GM19395 (cell line): ENCODE measurements at regions not wholly inside any gene's neighbourhood (a gene's known extent, or its start where the extent isn't known, plus 50 kb on each side); places are given as distances from the start of the nearest gene placed in this dataset.

Experiments
- ATAC-seq: cut with Tn5 transposase; IDR thresholded peaks from one replicate; pipeline ENCODE4 v1.9.1; 2021; ENCODE audit warnings: mild to moderate bottlenecking, moderate library complexity; ENCODE audit not compliant: unreplicated experiment

GRCh38 chr5:26681861-26682260 lies 356.5 kb downstream of the CDH9 start:
- ATAC-seq, result no peak

GRCh38 chr5:26674846-26675245 lies 363.5 kb downstream of the CDH9 start:
- no peak for ATAC-seq

DNA sequence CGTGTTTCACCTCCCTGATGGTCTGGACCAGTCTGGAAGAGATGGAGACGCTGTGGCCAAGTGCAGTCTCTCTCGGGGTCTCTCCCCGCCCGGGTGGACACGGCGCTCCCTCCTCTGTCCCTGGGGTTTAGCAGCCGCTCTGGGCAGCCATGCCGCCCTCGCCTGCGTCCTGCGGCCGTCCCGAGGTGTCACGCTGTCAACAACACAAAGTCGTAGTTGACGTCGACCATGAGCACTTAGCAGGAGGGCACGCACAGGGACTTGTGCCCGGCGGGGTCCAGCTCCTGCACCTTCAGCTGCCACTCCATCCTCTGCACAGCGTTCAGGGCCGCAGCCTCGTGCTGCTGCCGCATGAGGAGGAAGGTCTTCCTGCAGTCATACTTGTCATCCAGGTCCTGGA lies 368.9 kb downstream of the CDH9 start:
- ATAC-seq, result no peak

- ATAC-seq, result no peak
Observed at GRCh38 chr5:26669031-26669430, 369.4 kb downstream of the CDH9 start.

- ATAC-seq, result no peak
Observed at GRCh38 chr5:26666371-26666770, 372.0 kb downstream of the CDH9 start.

DNA sequence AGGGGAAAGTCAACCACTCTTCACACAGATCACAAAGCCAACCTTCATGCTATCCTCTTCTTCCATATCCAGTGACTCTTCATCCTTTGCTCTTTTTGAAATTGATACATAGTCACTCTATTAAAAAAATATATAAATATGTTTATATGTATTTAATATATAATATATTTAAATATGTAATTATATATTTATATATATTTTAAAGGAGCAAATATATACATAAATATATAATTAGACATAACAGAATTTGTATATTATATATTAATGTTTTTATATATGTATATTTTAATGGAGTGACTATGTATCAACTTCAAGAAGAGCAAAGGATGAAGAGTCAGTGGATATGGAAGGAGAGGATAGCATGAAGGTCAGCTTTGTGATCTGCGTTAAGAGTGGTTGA lies 374.9 kb downstream of the CDH9 start:
- no peak for ATAC-seq

GRCh38 chr5:26662806-26663360 lies 375.5 kb downstream of the CDH9 start:
- ATAC-seq, result no peak

DNA sequence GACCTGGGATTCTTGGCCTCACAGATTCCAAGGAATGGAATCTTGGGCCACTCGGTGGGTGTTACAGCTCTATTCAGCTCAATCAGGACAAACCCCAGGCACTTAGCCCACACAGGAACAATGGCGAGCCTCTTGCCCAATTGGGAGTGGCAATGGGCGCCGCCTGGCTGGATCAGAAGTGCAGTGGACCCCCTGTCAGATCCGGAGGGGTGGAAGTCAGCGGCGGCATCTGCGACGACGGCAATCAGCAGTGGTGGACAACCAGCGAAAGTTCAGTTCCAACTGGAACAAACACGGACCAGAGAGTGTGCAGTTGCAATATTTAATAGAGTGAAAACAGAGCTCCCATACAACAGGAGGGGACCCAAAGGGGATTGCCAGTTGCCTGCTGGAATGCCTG lies 378.3 kb downstream of the CDH9 start:
- ATAC-seq, result no peak

- no peak for ATAC-seq
Observed at GRCh38 chr5:26649000-26649399, 389.4 kb downstream of the CDH9 start.

GRCh38 chr5:26647781-26648180 lies 390.6 kb downstream of the CDH9 start:
- ATAC-seq, result no peak

- ATAC-seq, result no peak
Observed at GRCh38 chr5:26645659-26646058, 392.7 kb downstream of the CDH9 start.

DNA sequence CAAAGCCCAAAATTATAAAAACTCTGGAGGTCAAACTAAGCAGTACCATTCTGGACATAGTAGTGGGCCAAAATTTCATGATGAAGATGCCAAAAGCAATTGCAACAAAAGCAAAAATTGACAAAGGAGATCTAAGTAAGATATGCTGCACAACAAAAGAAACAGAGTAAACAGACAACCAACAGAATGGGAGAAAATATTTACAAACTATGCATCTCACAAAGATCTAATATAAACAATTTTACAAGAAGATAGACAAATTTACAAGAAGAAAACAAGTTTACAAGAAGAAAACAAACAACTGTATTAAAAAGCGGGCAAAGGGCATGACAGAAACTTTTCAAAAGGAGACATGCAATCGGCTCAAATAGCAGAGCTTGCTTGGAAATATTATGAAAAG lies 396.9 kb downstream of the CDH9 start:
- no peak for ATAC-seq

DNA sequence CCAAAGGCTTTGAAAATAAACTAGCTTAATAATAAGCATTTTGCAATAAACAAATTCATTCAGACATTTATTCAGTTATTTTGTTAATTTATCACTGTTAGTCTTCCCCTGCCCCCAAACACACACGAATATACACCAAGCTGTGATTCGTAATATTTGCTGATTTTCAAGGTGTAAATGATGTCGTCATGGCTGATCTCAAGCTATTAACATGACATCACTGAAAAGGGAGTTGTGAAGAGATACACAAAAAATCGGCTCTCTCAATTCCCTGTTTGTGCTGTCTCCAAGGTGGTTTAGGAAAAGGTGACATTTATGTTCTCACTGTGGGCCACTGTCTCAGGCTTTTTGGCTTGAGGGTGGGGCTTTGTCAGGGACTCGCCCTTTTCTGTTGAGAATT lies 413.3 kb downstream of the CDH9 start:
- no peak for ATAC-seq

GRCh38 chr5:26622947-26623346 lies 415.4 kb downstream of the CDH9 start:
- ATAC-seq, result no peak

DNA sequence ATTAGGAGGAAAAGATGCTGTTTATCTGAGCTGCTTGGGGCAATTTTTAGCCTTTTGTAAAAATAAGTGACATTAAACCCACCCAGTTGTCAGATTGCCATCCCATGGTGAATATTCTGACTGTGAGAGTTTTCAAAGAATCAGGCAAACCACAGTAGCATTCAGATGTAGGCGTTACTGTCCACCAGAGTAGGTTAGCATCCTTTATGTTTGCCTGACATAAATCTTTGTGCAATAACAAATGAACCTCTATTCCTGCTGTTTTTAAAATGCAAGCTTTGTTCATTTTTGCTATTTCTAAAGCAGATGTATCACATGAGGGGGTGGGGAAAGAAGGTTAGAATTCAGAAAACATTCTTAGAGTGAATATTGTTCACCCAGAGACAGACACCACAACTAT lies 427.8 kb downstream of the CDH9 start:
- ATAC-seq, result no peak

- ATAC-seq, result no peak
Observed at GRCh38 chr5:26601563-26601962, 436.8 kb downstream of the CDH9 start.

- ATAC-seq, result no peak
Observed at GRCh38 chr5:26582350-26583045, 455.9 kb downstream of the CDH9 start.

DNA sequence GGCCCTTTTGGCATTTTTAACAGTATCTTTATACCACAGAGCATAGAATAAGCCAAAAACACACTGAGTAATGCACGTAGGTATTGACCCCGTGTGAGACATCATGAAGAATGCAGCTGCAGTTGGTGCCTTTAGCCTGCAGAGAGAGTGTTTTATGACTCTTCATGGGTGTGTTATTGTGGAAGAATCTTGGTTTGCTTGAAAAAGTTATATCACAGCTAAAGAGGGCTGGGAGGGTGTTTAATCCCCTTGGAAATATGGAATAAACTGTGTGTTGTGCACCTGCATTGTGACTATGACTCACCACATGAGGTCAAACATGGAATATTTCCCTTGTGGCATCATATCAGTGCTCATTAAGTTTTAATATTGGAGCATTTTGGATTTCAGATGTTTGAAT lies 458.7 kb downstream of the CDH9 start:
- no peak for ATAC-seq

DNA sequence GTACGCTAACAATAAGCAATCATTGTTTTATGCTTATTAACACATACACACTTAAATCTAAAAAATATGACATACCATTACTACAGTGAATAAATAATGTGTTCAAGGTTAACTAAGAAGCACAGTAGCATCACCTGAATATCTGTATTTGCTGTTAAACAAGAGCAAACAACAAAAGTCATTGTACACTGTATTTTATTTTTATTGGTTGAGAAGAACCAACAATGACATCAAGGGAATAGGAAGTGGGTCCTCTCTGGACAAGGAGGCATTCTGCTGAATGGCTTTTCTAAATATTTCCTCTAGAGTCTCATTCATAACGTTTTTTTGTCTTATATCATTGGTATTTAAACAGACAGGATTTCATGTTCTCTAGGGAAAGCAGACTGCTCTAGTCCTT lies 460.4 kb downstream of the CDH9 start:
- no peak for ATAC-seq

- no peak for ATAC-seq
Observed at GRCh38 chr5:26572480-26572879, 465.9 kb downstream of the CDH9 start.

- no peak for ATAC-seq
Observed at GRCh38 chr5:26569929-26570258, 468.5 kb downstream of the CDH9 start.

GRCh38 chr5:26569241-26569928 lies 469.0 kb downstream of the CDH9 start:
- ATAC-seq, result no peak

DNA sequence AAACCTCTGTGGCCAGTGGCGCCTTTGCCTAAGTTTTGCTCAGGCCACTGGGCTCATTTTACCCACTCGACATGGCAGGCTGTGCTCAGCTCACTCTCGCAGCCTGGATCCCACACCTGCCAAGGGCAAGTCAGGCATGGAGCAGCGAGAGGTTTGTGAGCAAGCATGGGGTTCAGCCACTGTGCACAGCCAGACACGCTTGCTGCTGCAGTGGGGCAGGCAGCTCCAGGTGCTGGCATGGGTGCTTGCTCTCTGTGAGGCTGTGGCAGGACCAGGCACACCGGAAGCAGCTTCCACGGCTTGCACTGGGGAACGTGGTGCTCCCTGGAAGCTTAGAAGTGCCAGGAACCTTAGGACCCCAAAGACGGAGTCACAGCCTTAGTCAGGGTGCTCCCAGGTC lies 470.1 kb downstream of the CDH9 start:
- no peak for ATAC-seq
